IPS-NIHi7 (cell line): ENCODE measurements at regions not wholly inside any gene's neighbourhood (a gene's known extent, or its start where the extent isn't known, plus 50 kb on each side); places are given as distances from the start of the nearest gene placed in this dataset.
A peak's percentile ranks its signal among the peaks of the same experiment; 100 is the strongest.
"Not testable (repeated sequence)": the region's sequence is repeated elsewhere in the genome, so short reads cannot be mapped to it uniquely, and the experiment has no call there.

Source experiments
- DNase-seq: peaks from one replicate; pipeline ENCODE4 v3.0.0; 2012; ENCODE audit warnings: mixed read lengths; ENCODE audit errors: extremely low spot score

DNA sequence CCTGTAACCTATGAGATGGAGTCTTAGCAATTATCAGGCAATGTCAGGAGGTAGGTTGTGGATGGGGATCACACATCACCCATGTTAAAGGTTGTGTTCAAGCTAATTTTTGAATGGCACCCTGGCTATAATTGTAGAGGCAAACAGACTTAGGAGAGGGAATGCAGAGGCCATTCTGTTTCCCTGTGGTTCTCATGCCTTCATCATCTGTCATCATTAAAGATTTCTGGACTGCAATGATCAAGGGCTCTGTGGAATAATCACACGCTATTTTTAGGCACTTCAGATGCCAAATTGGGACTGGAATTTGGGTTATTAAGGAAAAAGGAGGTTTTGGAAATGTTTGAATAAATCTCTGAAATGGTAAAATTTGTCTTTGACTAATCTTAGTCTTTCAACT is 1065.4 kb downstream of the TAF11L14 start:
- no peak for DNase-seq

- DNase-seq: no peak
Measured at GRCh38 chr5:18702821-18703220, 1068.6 kb downstream of the TAF11L14 start.

DNA sequence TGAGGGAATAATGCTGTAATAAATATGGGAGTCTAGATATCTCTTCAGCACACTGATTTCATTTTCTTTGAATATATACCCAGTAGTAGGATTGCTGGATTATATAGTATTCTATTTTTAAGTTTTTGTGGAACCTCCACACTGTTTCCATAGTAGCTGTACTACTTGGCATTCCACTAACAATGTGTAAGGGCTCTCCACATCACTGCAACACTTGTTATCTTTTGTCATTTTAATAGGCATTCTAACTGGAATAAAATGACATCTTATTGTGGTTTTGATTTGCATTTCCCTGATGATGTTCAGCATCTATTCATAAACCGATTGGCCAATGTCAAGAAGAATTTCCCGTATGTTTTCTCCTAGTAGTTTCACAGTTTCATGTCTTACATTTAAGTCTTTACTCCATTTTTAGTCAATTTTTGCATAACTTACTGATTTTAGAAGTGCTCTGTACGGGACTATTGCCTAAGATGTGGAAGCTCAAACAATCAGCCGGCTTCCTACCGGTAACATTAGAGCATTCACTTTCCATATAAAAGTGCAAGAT is 1078.8 kb downstream of the TAF11L14 start:
- DNase-seq: no peak

GRCh38 chr5:18720002-18720401 is 1085.7 kb downstream of the TAF11L14 start:
- no peak for DNase-seq

DNA sequence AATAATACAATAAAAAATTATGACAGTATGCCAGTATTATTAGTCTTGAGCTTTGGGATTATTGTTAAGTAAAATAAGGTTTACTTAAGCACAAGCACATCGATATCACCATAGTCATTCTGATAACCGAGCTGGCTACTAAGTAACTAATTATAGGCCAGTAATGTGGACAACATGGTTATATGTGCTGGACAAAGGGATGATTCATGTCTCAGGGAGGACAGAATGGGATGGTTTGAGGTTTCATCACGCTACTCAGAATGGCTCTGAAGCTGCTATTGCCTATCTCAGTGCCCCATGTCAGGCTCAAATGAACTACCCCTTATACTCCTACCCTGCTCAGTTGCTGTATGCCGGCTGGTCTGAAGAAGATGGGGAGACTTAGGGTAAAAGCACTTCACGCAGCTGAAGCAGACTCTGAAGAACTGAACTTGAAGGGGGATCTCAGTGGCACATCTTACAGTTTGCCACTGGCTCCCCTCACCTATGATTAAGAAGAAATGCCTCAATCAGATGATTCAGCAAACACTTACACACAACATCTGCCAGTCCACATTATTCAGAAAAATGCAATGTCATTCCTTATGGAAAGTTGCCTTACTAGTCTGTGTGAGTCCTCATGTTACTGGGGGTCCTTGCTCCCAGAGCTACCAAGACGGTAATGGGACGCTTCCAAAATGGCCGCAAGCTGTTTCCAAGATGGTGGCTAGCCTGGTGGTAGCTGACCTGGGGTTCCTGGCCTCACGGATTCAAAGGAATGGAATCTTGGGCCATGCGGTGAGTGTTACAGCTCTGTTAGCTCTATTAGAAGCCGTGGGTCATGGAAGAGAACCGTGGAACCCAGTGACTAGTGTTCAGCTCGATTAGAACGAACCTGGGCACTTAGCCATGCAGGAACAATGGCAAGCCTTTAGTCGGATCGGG is 1098.6 kb downstream of the TAF11L14 start:
- no peak for DNase-seq

- DNase-seq: peak; percentile 31
Measured at GRCh38 chr5:18736051-18736398, 1101.8 kb downstream of the TAF11L14 start.

- not testable (repeated sequence) for DNase-seq
Measured at GRCh38 chr5:18736736-18737135, 1102.5 kb downstream of the TAF11L14 start.

GRCh38 chr5:18740301-18740700 is 1106.0 kb downstream of the TAF11L14 start:
- no peak for DNase-seq

DNA sequence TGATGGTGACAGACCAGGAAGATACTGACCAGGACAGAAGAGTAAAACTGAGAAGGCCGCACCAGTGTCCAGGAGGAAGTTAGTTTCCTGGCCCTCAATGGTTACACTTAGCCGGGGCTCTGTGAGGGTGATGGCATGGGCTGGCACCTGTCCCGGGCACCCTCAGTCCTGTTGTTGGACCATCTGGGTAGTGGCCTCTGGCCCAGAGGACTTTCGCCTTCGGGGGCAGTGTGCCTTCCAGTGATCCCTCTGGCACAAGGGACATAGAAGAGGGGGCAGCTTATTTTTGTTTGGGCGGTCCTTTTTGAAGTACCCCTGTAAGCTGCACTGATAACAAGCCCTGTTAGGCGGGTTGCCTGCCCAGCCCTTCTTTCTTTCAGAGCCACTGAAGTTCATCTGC is 1108.6 kb downstream of the TAF11L14 start:
- no peak for DNase-seq

GRCh38 chr5:18744441-18744840 is 1110.2 kb downstream of the TAF11L14 start:
- DNase-seq: no peak

- DNase-seq: no peak
Measured at GRCh38 chr5:18745042-18745987, 1111.1 kb downstream of the TAF11L14 start.

DNA sequence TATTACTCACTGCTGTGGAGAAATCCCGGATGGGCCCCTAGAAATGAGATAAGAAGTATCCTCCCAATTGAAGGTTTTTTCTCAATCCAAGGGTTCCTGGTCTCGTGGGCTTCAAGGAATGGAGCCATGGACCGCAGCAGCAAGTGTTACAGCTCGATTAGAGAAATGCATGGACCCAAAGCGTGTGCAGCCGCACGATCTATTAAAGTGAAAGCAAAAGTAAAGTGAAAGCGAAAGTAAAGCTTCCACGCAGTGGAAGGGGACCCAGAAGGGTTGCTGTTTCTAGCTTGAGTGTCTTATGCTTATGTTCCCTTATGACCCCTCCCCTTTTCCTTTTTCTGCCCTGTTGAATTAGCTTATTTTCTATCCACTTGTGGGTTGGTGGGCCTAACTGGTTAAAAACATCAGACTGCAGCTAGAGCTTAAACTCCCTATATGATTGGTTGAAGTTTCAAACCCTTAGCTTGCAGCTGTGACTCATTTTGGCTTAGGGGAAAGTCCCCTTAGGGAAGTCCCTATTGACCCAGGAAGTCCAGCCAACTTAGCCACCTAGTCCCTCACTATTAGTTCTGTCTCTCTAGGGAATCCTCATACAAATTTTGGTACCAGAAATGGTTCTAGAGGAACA is 1111.8 kb downstream of the TAF11L14 start:
- DNase-seq: no peak

- no peak for DNase-seq
Measured at GRCh38 chr5:18749763-18750162, 1115.5 kb downstream of the TAF11L14 start.

- DNase-seq: no peak
Measured at GRCh38 chr5:18752317-18752716, 1118.1 kb downstream of the TAF11L14 start.

- DNase-seq: no peak
Measured at GRCh38 chr5:18754201-18754600, 1119.9 kb downstream of the TAF11L14 start.

DNA sequence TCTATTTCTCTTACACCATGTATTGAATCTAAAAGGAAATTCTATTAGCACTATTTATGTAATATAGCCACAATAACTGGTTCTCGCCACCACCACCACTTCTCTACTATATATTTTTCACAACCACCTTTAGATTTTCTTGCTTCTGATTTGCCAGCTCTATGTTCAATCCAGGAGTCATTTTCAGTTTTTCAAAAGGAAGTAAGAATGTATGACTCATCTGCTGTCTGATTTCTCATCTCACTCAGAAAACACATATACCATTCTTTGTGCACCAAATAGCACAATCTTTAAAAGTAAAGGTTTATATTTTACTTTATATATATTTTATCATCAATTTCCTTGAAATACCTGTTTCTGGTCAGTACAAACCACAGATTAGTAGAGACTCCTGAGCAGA is 1127.5 kb downstream of the TAF11L14 start:
- DNase-seq: no peak

- DNase-seq: no peak
Measured at GRCh38 chr5:18764161-18764560, 1129.9 kb downstream of the TAF11L14 start.

- no peak for DNase-seq
Measured at GRCh38 chr5:18765304-18765703, 1131.0 kb downstream of the TAF11L14 start.

GRCh38 chr5:18771097-18771610 is 1136.9 kb downstream of the TAF11L14 start:
- DNase-seq: no peak

DNA sequence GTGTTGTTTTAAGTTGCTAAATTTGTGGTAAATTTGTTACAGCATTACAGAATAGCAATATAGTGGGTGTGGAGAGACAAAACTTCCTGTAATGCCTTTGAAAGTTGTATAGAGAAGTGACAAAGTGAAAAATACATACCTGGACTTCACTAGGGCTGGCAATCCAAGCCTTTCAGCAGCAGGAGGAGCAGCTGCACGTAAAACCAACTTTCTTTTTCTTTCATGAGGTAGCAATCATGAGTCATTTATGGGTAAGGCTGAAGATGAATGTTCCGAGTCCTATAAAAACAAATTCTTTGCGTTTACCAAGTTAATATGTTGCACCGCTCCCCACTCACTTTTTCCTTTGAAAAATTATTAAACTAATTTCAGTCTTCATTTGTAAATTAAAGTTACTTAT is 1138.2 kb downstream of the TAF11L14 start:
- peak; percentile 26 for DNase-seq

DNA sequence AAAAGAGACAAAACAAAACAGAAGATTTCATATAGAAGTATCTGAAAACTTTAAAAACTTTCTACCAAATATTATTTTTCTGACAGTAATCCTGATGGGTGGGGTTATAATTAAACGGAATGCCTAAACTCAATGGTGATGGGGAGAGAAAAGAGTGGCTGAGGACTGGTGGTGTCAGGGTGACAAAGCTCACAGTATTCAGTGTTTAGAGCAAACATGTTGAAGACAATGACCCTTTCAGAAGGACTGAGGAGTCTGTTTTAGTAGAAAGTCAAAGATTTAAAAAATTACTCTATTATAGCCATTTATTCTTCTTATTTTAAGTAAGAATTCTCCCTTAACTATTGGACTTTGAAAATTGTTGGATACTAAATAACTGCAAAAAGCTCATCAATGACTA is 1144.0 kb downstream of the TAF11L14 start:
- DNase-seq: no peak
